ENCODE measurements at regions not wholly inside any gene's neighbourhood (a gene's known extent, or its start where the extent isn't known, plus 50 kb on each side); places are given as distances from the start of the nearest gene placed in this dataset.

- H2AFZ ChIP-seq (ENCODE audit: low read depth, low read length), result no peak overlapping the region
- FAIRE-seq (no peak), DNase-seq (ENCODE audit: low read depth, low spot score) (no peak)
- H3K9me1 ChIP-seq (replicated peaks; ENCODE audit: control insufficient read depth, extremely low read depth, insufficient read depth, low read length), result no peaks in the 10 kb centered on the region
- intact Hi-C loops (cut with micrococcal nuclease) (no loop called here), dilution Hi-C loops (cut with MboI; ENCODE audit: extremely low pct_ligation_motif_present, low sequenced_read_pairs) (no loop called here)
- H3K4me2 ChIP-seq (ENCODE audit: insufficient read depth, low read length), result no peak overlapping the region
- no peaks in the 10 kb centered on the region for H3K27me3 ChIP-seq (ENCODE audit: control insufficient read depth in 2 of 2, insufficient read depth in 2 of 2, low read length in 2 of 2)
- no peaks in the 10 kb centered on the region for H4K20me1 ChIP-seq (replicated peaks; ENCODE audit: control insufficient read depth, extremely low read depth, insufficient read depth, low read length)
- TF ChIP-seq GATA2 (IDR thresholded peaks at IDR 0.05; ENCODE audit: insufficient read depth, insufficient read length, low read depth, low read length) (no peak), MYC (IDR thresholded peaks at IDR 0.05; ENCODE audit: low read depth, low read length) (no peak), JUN (IDR thresholded peaks at IDR 0.05; ENCODE audit: borderline replicate concordance, insufficient read depth, insufficient read length, low read depth) (no peak), POLR2A (IDR thresholded peaks at IDR 0.05; ENCODE audit: low read depth, low read length) (no peak), POLR2AphosphoS5 (IDR thresholded peaks at IDR 0.05; ENCODE audit: insufficient read depth, low read depth, low read length) (no peak), FOS (IDR thresholded peaks at IDR 0.05; ENCODE audit: borderline replicate concordance, insufficient read depth, low read length) (no peak), EZH2 (IDR thresholded peaks at IDR 0.05; ENCODE audit: borderline replicate concordance, low read depth, low read length, severe bottlenecking) (no peak)
- TF ChIP-seq, protein P1, sequence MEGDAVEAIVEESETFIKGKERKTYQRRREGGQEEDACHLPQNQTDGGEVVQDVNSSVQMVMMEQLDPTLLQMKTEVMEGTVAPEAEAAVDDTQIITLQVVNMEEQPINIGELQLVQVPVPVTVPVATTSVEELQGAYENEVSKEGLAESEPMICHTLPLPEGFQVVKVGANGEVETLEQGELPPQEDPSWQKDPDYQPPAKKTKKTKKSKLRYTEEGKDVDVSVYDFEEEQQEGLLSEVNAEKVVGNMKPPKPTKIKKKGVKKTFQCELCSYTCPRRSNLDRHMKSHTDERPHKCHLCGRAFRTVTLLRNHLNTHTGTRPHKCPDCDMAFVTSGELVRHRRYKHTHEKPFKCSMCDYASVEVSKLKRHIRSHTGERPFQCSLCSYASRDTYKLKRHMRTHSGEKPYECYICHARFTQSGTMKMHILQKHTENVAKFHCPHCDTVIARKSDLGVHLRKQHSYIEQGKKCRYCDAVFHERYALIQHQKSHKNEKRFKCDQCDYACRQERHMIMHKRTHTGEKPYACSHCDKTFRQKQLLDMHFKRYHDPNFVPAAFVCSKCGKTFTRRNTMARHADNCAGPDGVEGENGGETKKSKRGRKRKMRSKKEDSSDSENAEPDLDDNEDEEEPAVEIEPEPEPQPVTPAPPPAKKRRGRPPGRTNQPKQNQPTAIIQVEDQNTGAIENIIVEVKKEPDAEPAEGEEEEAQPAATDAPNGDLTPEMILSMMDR (IDR thresholded peaks at IDR 0.05; ENCODE audit: extremely low read depth in 1 of 2, insufficient read depth in 1 of 2, low read depth in 1 of 2, low read length in 2 of 2), result no peak
- TF ChIP-seq, protein P2, sequence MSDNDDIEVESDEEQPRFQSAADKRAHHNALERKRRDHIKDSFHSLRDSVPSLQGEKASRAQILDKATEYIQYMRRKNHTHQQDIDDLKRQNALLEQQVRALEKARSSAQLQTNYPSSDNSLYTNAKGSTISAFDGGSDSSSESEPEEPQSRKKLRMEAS (IDR thresholded peaks at IDR 0.05; ENCODE audit: insufficient read depth, insufficient read length), result no peak
- CTCF ChIA-PET, result no interaction called here
- H3K79me2 ChIP-seq (ENCODE audit: control insufficient read depth, insufficient read depth, low read length), result no peaks in the 10 kb centered on the region
- POLR2A ChIA-PET, result no interaction called here
- no peak overlapping the region for H3K4me3 ChIP-seq (replicated peaks in 1 of 3; ENCODE audit: insufficient read depth in 1 of 3, low read depth in 1 of 3, low read length in 3 of 3)
- H3K27ac ChIP-seq (ENCODE audit: insufficient read depth, low read depth, low read length), result no peak overlapping the region
- H3K4me1 ChIP-seq (ENCODE audit: control insufficient read depth, extremely low read depth, insufficient read depth, low read length), result no peaks in the 10 kb centered on the region
- no peaks in the 10 kb centered on the region for H3K9me3 ChIP-seq (replicated peaks; ENCODE audit: control insufficient read depth, insufficient read depth, low read length)
- H3K9ac ChIP-seq (replicated peaks; ENCODE audit: extremely low read depth, insufficient read depth, low read length), result no peak overlapping the region
- H3K36me3 ChIP-seq (ENCODE audit: control insufficient read depth in 2 of 2, extremely low read depth in 1 of 2, insufficient read depth in 2 of 2, low read length in 2 of 2), result no peaks in the 10 kb centered on the region
- no TSS peak for BruUV-seq (replicated peaks)
Measured at GRCh38 chr11:42239188-42239587, 779.7 kb upstream of the LRRC4C start.

Measured in endothelial cell of umbilical vein (primary cell).